Smooth muscle cell (in vitro differentiated cells): ENCODE measurements at regions not wholly inside any gene's neighbourhood (a gene's known extent, or its start where the extent isn't known, plus 50 kb on each side); places are given as distances from the start of the nearest gene placed in this dataset.

Experiments used
- DNase-seq: peaks from one replicate; lab custom pipeline; 2025; ENCODE audit not compliant: unreplicated experiment; lab: John Stamatoyannopoulos, UW
- H2AFZ ChIP-seq: fragments of 200-600 bp; sonication (generic); 2 replicates; pipeline ENCODE4 v1.6.0; 2016; ENCODE audit warnings: antibody characterized with exemption, low read depth, mild to moderate bottlenecking
- H3F3A ChIP-seq: fragments of 200-600 bp; sonication (generic); 2 replicates; pipeline ENCODE4 v1.6.0; 2017; ENCODE audit warnings: antibody characterized with exemption, low read depth
- H3K27ac ChIP-seq: fragments of 200-600 bp; sonication (generic); 2 replicates; pipeline ENCODE4 v1.5.1; 2016; ENCODE audit warnings: low read depth, mild to moderate bottlenecking
- H3K27me3 ChIP-seq: fragments of 200-600 bp; sonication (generic); 2 replicates; pipeline ENCODE4 v1.6.1; 2016; ENCODE audit warnings: low read depth, mild to moderate bottlenecking
- H3K36me3 ChIP-seq: fragments of 200-600 bp; sonication (generic); 2 replicates; pipeline ENCODE4 v1.5.1; 2016; ENCODE audit warnings: low read depth
- H3K4me1 ChIP-seq: fragments of 200-600 bp; sonication (generic); 2 replicates; pipeline ENCODE4 v1.5.1; 2016; ENCODE audit warnings: low read depth
- H3K4me2 ChIP-seq: fragments of 200-600 bp; sonication (generic); 2 replicates; pipeline ENCODE4 v1.6.0; 2016; ENCODE audit warnings: mild to moderate bottlenecking
- H3K4me3 ChIP-seq: fragments of 200-600 bp; sonication (generic); 2 replicates; pipeline ENCODE4 v1.5.1; 2016; ENCODE audit warnings: mild to moderate bottlenecking
- H3K79me2 ChIP-seq: fragments of 200-600 bp; sonication (generic); 2 replicates; pipeline ENCODE4 v1.6.0; 2016; ENCODE audit warnings: low read depth, mild to moderate bottlenecking
- H3K9ac ChIP-seq: fragments of 200-600 bp; sonication (generic); 2 replicates; pipeline ENCODE4 v1.6.0; 2016; ENCODE audit warnings: low read depth
- H3K9me3 ChIP-seq: fragments of 200-600 bp; sonication (generic); replicated peaks from 2 replicates; pipeline ENCODE4 v1.5.1; 2016; ENCODE audit warnings: low read depth
- H4K20me1 ChIP-seq: fragments of 200-600 bp; sonication (generic); 2 replicates; pipeline ENCODE4 v1.6.0; 2016; ENCODE audit warnings: low read depth
- CTCF ChIP-seq: fragments of 200-600 bp; sonication (generic); IDR thresholded peaks from 2 replicates; pipeline ENCODE4 v1.5.1; 2017; ENCODE audit warnings: borderline replicate concordance, mild to moderate bottlenecking, antibody characterized with exemption; ENCODE audit not compliant: insufficient read depth, poor library complexity, severe bottlenecking
- WGBS: methylation state at CpG from one replicate; pipeline ENCODE4 v1.1.7; 2016; ENCODE audit warnings: low lambda C conversion rate; 5-methylcytosine and 5-hydroxymethylcytosine counted together

- Histone ChIP-seq H3K27ac (no peak overlapping the region), H4K20me1 (no peaks in the 10 kb centered on the region), H3F3A (no peaks in the 10 kb centered on the region), H2AFZ (no peak overlapping the region), H3K9me3 (no peaks in the 10 kb centered on the region), H3K36me3 (no peaks in the 10 kb centered on the region), H3K9ac (no peak overlapping the region), H3K27me3 (no peaks in the 10 kb centered on the region), H3K4me3 (no peak overlapping the region), H3K4me1 (no peaks in the 10 kb centered on the region), H3K79me2 (no peaks in the 10 kb centered on the region), H3K4me2 (no peak overlapping the region)
- TF ChIP-seq CTCF = no peak
- 96% methylated on average over 2 of the region's 2 CpGs for WGBS
- no peak for DNase-seq
These were observed 534.6 kb upstream of the TMEFF2 start for GRCh38 chr2:192729369-192729768.

- H3K4me3 ChIP-seq = no peak overlapping the region
- H3K36me3 ChIP-seq = no peaks in the 10 kb centered on the region
- no peaks in the 10 kb centered on the region for H3F3A ChIP-seq
- no peaks in the 10 kb centered on the region for H3K4me1 ChIP-seq
- WGBS = 97% methylated on average over 1 of the region's 1 CpG
- no peaks in the 10 kb centered on the region for H3K27me3 ChIP-seq
- no peak for TF ChIP-seq CTCF
- no peak overlapping the region for H3K9ac ChIP-seq
- DNase-seq = no peak
- no peaks in the 10 kb centered on the region for H3K79me2 ChIP-seq
- no peaks in the 10 kb centered on the region for H4K20me1 ChIP-seq
- H3K9me3 ChIP-seq = no peaks in the 10 kb centered on the region
- no peak overlapping the region for H3K4me2 ChIP-seq
- no peak overlapping the region for H2AFZ ChIP-seq
- H3K27ac ChIP-seq = no peak overlapping the region
These were observed 531.3 kb upstream of the TMEFF2 start for GRCh38 chr2:192725991-192726390.

- no peak overlapping the region for H3K4me2 ChIP-seq
- no peaks in the 10 kb centered on the region for H4K20me1 ChIP-seq
- no peak for TF ChIP-seq CTCF
- no peaks in the 10 kb centered on the region for H3K9me3 ChIP-seq
- H2AFZ ChIP-seq = no peak overlapping the region
- no peaks in the 10 kb centered on the region for H3K36me3 ChIP-seq
- no peak overlapping the region for H3K27ac ChIP-seq
- no peak overlapping the region for H3K4me3 ChIP-seq
- no peaks in the 10 kb centered on the region for H3K27me3 ChIP-seq
- H3K79me2 ChIP-seq = no peaks in the 10 kb centered on the region
- no peaks in the 10 kb centered on the region for H3K4me1 ChIP-seq
- no peak overlapping the region for H3K9ac ChIP-seq
- no peak for DNase-seq
- no peaks in the 10 kb centered on the region for H3F3A ChIP-seq
These were observed 524.9 kb upstream of the TMEFF2 start for GRCh38 chr2:192719629-192720028.

GRCh38 chr2:192718340-192718739, 523.6 kb upstream of the TMEFF2 start:
- Histone ChIP-seq H3K79me2 (no peaks in the 10 kb centered on the region), H3K9me3 (no peaks in the 10 kb centered on the region), H2AFZ (no peak overlapping the region), H3K36me3 (no peaks in the 10 kb centered on the region), H3K9ac (no peak overlapping the region), H3F3A (no peaks in the 10 kb centered on the region), H3K4me3 (no peak overlapping the region), H3K4me1 (no peaks in the 10 kb centered on the region), H3K4me2 (no peak overlapping the region), H4K20me1 (no peaks in the 10 kb centered on the region), H3K27ac (no peak overlapping the region), H3K27me3 (no peaks in the 10 kb centered on the region)
- no peak for TF ChIP-seq CTCF
- no peak for DNase-seq
- WGBS = 95% methylated on average over 3 of the region's 3 CpGs
